Spinal cord (tissue), 9 donors: ENCODE measurements at regions not wholly inside any gene's neighbourhood (a gene's known extent, or its start where the extent isn't known, plus 50 kb on each side); places are given as distances from the start of the nearest gene placed in this dataset.

Experiments used
- DNase-seq, 6 donors: peaks; one replicate each; pipeline versions ENCODE4 v3.0.0 to v3.0.0-alpha.2; 2013 to 2015; ENCODE audit warnings: low spot score in 6 of 6, low read depth in 4 of 6
- H3K27ac ChIP-seq: one replicate; pipeline ENCODE4 v1.5.1; 2013; ENCODE audit warnings: low read depth, low read length, control low read depth
- H3K27me3 ChIP-seq: one replicate; pipeline ENCODE4 v1.6.1; 2013; ENCODE audit warnings: low read length; ENCODE audit not compliant: control insufficient read depth, insufficient read depth
- H3K36me3 ChIP-seq: one replicate; pipeline ENCODE4 v1.6.1; 2013; ENCODE audit warnings: low read length; ENCODE audit not compliant: control insufficient read depth, insufficient read depth
- H3K4me1 ChIP-seq: one replicate; pipeline ENCODE4 v1.6.1; 2013; ENCODE audit warnings: low read length; ENCODE audit not compliant: control insufficient read depth, insufficient read depth
- H3K4me3 ChIP-seq: one replicate; pipeline ENCODE4 v1.5.1; 2013; ENCODE audit warnings: low read depth, low read length, control low read depth
- H3K9me3 ChIP-seq: one replicate; pipeline ENCODE4 v1.6.1; 2013; ENCODE audit warnings: low read length; ENCODE audit not compliant: control insufficient read depth, insufficient read depth
- WGBS: methylation state at CpG from one replicate; pipeline ENCODE4 v1.1.5; 2013; ENCODE audit warnings: missing lambda C conversion rate; ENCODE audit not compliant: insufficient coverage; 5-methylcytosine and 5-hydroxymethylcytosine counted together
- donor health status: healthy.

- Histone ChIP-seq H3K9me3 (no peaks in the 10 kb centered on the region), H3K27me3 (no peaks in the 10 kb centered on the region), H3K4me3 (no peak overlapping the region), H3K4me1 (no peaks in the 10 kb centered on the region), H3K27ac (no peak overlapping the region), H3K36me3 (no peaks in the 10 kb centered on the region)
- DNase-seq, result no peak
- 80% methylated on average over 2 of the region's 6 CpGs for WGBS
These were observed 366.4 kb upstream of the ERCC4 start for GRCh38 chr16:13553453-13553985.

DNA sequence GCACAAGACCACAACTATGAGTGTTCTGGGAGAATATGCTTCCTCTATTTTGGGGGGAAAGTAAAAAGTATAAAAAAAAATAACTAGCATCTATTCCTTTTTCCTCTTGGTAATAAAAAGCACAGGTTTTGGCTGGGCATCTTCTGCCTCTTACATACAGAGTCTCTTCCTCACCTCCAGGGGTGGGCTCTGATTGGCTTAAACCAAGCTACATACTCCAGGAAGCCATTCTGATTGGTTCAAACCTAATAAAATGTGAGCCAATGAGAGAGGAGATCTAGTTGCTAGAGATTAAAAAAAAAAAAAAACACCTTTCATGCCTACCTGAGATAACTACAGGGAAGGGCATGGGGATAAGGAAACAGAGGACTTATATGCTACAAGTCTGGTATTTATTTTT is 365.9 kb upstream of the ERCC4 start:
- H3K4me1 ChIP-seq, result no peaks in the 10 kb centered on the region
- no peak for DNase-seq

DNA sequence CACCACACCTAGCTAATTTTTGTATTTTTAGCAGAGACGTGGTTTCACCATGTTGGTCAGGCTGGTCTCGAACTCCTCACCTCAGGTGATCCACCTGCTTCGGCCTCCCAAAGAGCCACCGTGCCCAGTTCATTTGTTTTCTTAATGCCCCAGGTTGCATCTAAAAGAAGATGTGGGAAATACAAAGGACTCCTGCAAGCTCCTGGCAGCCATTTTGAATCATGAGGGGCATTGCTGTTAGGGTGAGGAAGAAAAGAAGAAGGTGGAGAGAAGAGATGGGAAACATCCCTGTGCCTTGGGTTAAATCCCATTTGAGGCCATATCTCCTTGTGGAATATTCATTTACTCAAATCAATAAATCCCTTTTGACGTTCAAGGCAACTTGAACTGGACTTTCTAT is 365.3 kb upstream of the ERCC4 start:
- WGBS, result 93% methylated on average over 4 of the region's 5 CpGs
- H3K9me3 ChIP-seq, result no peaks in the 10 kb centered on the region
- DNase-seq, result no peak
- no peak overlapping the region for H3K27ac ChIP-seq
- H3K27me3 ChIP-seq, result no peaks in the 10 kb centered on the region
- no peaks in the 10 kb centered on the region for H3K36me3 ChIP-seq
- no peaks in the 10 kb centered on the region for H3K4me1 ChIP-seq
- H3K4me3 ChIP-seq, result no peak overlapping the region

More for the DNA sequence above, 365.9 kb upstream of the ERCC4 start:
- Histone ChIP-seq H3K9me3 (no peaks in the 10 kb centered on the region), H3K36me3 (no peaks in the 10 kb centered on the region), H3K27ac (no peak overlapping the region), H3K4me3 (no peak overlapping the region), H3K27me3 (no peaks in the 10 kb centered on the region)

DNA sequence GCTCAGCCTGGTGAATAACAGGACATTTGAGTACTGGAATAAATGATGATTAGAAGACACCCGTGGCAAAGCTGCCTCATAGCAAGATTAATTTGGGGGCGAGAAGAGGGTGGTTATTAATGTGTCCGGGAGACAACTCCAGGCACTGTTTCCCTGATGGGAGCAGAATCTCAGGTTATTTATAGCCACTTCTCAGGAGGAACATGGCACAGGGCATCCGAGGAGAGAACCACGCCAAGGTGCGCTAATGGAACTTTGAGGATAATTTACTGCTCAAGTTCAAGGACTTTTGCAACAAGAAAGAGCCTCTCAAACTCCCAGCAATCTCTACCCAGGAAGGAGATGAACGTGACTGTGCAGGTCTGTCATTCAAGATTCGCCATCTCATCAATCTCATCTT is 362.5 kb upstream of the ERCC4 start:
- Histone ChIP-seq H3K36me3 (no peaks in the 10 kb centered on the region), H3K27me3 (no peaks in the 10 kb centered on the region), H3K9me3 (no peaks in the 10 kb centered on the region), H3K4me1 (no peaks in the 10 kb centered on the region), H3K4me3 (no peak overlapping the region), H3K27ac (no peak overlapping the region)
- 57% methylated on average over 8 of the region's 8 CpGs for WGBS
- peak in 1 of 6 donors; percentile 42 for DNase-seq

DNA sequence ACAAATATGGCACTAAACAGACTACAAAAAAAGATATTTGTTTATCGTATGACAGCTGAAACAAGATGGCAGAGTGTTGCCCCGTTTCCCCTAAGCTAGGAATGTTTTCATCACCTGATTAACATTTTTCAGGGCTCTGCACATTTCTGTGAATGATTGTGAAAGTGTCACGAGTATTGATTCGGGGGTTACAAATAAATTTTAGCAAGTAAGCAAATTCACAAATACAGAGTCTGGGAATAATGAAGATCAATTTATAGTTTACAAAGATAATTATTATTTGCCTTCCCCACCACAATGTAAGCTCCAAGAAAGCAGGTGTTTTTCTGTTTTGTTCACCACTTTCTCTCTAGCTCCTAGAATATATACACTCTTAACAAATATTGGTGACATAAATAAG is 361.2 kb upstream of the ERCC4 start:
- Histone ChIP-seq H3K27me3 (no peaks in the 10 kb centered on the region), H3K9me3 (no peaks in the 10 kb centered on the region), H3K27ac (no peak overlapping the region), H3K4me1 (no peaks in the 10 kb centered on the region), H3K36me3 (no peaks in the 10 kb centered on the region), H3K4me3 (no peak overlapping the region)
- no peak for DNase-seq
- 100% methylated on average over 2 of the region's 4 CpGs for WGBS

- DNase-seq, result no peak
- Histone ChIP-seq H3K27ac (no peak overlapping the region), H3K36me3 (no peaks in the 10 kb centered on the region), H3K4me3 (no peak overlapping the region), H3K4me1 (no peaks in the 10 kb centered on the region), H3K9me3 (no peaks in the 10 kb centered on the region), H3K27me3 (no peaks in the 10 kb centered on the region)
- no CpG with 5 or more reads among the region's 1 CpG for WGBS
These were observed 360.3 kb upstream of the ERCC4 start for GRCh38 chr16:13559624-13560023.

DNA sequence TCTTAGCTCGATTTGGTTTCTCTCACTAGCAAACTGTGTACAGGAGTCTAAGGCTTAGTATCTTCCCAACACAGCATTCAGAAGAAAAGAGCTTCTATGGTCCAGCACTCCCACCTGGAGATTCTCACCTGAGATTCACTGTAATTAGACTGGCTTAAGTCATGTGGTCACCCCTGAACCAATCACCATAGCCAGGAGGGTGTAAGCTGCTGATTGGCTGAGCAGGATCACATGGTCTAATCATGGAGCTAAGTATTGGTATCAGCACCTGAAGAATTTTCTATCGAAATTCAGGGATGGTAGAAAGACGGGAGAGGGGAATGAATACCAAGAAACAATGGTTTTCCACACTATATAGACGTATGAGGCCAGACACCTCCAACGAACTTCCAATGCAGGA is 359.8 kb upstream of the ERCC4 start:
- H3K4me1 ChIP-seq, result no peaks in the 10 kb centered on the region
- no peak overlapping the region for H3K27ac ChIP-seq
- no peak for DNase-seq
- H3K36me3 ChIP-seq, result no peaks in the 10 kb centered on the region
- 100% methylated on average over 2 of the region's 5 CpGs for WGBS
- no peaks in the 10 kb centered on the region for H3K9me3 ChIP-seq
- no peak overlapping the region for H3K4me3 ChIP-seq
- H3K27me3 ChIP-seq, result no peaks in the 10 kb centered on the region

GRCh38 chr16:13561291-13562070 is 358.5 kb upstream of the ERCC4 start:
- no peaks in the 10 kb centered on the region for H3K4me1 ChIP-seq
- 85% methylated on average over 8 of the region's 10 CpGs for WGBS
- no peaks in the 10 kb centered on the region for H3K27me3 ChIP-seq
- H3K9me3 ChIP-seq, result no peaks in the 10 kb centered on the region
- no peak overlapping the region for H3K27ac ChIP-seq
- H3K4me3 ChIP-seq, result no peak overlapping the region
- peak in 2 of 6 donors; percentile 15 to 65 for DNase-seq
- H3K36me3 ChIP-seq, result no peaks in the 10 kb centered on the region

- no peaks in the 10 kb centered on the region for H3K36me3 ChIP-seq
- no CpG with 5 or more reads among the region's 5 CpGs for WGBS
- no peaks in the 10 kb centered on the region for H3K9me3 ChIP-seq
- DNase-seq, result no peak
- H3K27ac ChIP-seq, result no peak overlapping the region
- no peaks in the 10 kb centered on the region for H3K4me1 ChIP-seq
- no peak overlapping the region for H3K4me3 ChIP-seq
- no peaks in the 10 kb centered on the region for H3K27me3 ChIP-seq
These were observed 351.2 kb upstream of the ERCC4 start for GRCh38 chr16:13568803-13569202.

DNA sequence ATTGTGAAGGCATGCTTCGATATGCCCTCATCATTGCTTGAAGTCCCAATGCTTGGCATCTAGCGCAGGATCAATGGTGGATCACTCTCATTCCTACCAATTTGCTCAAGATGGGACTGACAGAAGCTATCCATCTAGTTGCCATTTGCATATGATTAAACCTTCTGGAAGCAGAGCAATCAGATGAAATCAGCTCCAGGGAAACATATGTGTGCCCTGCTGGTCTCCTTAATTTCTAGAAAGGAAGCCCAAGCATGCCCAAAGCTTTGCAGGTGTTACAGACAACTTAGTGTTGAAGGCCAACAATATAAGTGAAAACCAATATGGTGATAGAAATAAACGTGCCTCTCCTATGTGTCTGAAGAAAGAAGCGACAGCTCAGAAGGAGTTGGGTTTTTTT is 350.0 kb upstream of the ERCC4 start:
- no peaks in the 10 kb centered on the region for H3K4me1 ChIP-seq
- peak in 2 of 6 donors; percentile 16 to 86 for DNase-seq
- WGBS, result 82% methylated on average over 4 of the region's 4 CpGs
- H3K36me3 ChIP-seq, result no peaks in the 10 kb centered on the region
- H3K27me3 ChIP-seq, result no peaks in the 10 kb centered on the region
- H3K27ac ChIP-seq, result no peak overlapping the region
- no peaks in the 10 kb centered on the region for H3K9me3 ChIP-seq
- no peak overlapping the region for H3K4me3 ChIP-seq
